ENCODE measurements at regions not wholly inside any gene's neighbourhood (a gene's known extent, or its start where the extent isn't known, plus 50 kb on each side); places are given as distances from the start of the nearest gene placed in this dataset.

DNA sequence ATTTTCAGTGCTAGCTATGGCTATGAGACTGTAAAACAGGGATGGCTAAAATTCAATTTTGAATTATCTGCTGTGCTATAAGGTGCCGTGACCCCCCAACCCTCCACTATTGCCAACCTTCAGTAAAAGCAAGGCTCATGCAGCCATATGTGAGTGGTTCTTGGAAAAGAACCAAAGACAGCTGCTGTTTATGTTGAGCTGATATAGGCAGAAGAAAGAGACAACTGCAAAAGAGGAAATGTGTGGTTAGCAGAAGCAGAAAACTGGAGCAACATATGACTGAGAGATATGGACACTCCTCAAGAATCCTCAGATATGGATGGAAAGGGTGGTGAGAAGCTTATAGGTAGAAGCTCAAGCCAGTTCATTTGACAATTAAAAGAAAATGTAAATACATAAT is 200.3 kb downstream of the TLE1 start:
- DNase-seq (ENCODE audit: low read depth), result no peak

DNA sequence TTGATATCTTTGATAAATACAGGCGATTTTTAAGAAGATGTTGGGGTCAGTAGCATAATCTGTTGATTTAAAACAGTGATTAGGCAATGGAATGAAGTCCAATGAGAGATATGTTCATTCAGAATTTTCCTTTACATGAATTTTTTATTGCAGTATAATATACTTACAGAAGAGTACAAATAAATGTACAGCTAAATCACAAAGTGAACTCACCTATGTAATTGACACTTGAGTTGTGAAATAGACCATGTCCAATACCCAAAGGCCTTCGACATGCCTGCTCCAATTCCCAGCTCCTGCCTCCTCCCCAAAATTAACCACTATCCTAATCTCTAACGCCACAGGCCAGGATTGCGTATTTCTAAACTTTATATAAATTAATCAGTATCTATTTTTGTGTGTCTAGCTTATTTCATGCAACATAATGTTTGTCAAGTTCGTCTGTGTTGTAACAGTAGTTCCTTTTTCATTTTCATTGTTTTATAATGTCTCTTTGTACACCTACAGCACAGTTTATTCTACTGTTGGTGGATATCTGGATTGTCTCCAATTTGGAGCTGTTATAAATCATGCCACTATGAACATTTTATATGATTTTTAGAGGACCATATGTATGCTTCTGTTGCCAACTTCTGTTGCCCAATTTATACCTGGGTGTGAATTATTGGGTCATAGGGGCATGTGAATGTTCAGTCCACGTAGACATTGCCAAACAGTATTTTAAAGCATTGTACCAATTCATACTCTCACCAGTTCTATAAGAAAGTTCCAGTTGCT is 208.3 kb downstream of the TLE1 start:
- no peak for DNase-seq (ENCODE audit: low read depth)

GRCh38 chr9:81479573-81479972 is 209.8 kb downstream of the TLE1 start:
- DNase-seq (ENCODE audit: low read depth), result no peak

GRCh38 chr9:81477669-81478068 is 211.7 kb downstream of the TLE1 start:
- no peak for DNase-seq (ENCODE audit: low read depth)

DNA sequence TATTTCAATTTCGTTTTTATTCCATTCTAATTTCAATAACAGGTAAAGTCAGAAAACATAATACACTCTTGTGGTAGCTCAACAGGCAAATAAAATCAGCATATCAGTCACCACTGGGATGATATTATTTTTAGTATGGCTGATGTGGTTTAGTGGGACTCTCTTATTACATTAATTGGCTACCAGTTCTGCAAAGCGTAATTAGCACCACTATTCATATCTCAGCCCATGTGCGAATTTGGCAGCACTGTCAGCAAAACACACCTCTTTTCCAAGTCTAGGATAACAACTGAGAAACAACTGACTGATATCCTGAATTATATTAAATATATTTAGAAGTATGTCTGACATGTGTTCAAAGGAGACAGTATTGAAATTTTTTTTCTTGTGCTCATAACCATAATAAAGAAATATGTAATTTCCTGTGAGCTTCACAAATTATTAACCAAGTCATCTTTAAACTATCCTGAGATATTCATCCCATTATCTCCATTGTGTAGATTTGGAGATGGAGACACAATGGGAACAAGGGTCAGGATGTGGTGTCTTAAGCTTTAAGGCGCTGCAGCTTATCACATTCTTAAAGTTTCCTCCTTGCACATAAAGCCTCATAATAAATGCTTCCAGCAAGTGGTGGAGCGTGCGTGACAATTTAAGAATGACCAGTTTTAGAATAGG is 212.4 kb downstream of the TLE1 start:
- no peak for DNase-seq (ENCODE audit: low read depth)

- DNase-seq (ENCODE audit: low read depth), result no peak
Measured at GRCh38 chr9:81474792-81475191, 214.6 kb downstream of the TLE1 start.

DNA sequence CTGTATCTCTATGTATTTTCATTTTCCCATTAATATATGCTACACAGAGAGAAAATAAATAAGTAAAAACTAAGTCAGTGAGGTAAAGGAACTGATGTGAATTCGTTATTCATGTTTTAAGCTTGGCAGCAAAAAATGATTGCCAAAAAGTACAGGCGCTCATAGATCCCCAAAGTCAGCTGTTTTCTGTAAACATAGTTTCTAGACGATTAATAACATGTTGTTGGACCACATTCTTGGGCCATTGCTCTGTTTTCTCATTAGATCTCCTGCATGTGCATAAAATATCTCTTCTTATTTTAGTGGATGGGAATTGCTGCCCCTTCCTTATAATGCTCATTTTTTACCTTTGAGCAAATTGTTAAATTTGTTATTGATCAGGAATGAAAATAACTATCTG is 215.2 kb downstream of the TLE1 start:
- DNase-seq (ENCODE audit: low read depth), result no peak

DNA sequence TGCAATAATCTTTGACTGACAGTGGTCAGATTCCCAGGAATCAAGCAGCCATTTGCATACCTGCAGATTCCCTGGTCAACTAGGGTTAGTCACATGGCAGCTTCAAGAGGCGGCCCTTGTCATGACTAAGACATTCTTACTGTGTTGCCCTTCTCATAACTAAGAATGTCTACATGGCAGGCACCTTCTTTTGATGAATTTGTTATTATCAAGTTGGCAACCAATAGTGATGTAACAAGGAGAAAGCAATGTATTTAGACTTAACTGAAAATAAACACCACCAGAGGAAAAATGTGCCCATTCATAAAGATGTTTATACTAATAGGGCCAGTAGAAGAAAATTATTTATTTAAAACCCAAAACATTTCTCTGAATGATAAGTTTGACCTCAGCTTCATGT is 215.6 kb downstream of the TLE1 start:
- no peak for DNase-seq (ENCODE audit: low read depth)

- no peak for DNase-seq (ENCODE audit: low read depth)
Measured at GRCh38 chr9:81473206-81473605, 216.1 kb downstream of the TLE1 start.

DNA sequence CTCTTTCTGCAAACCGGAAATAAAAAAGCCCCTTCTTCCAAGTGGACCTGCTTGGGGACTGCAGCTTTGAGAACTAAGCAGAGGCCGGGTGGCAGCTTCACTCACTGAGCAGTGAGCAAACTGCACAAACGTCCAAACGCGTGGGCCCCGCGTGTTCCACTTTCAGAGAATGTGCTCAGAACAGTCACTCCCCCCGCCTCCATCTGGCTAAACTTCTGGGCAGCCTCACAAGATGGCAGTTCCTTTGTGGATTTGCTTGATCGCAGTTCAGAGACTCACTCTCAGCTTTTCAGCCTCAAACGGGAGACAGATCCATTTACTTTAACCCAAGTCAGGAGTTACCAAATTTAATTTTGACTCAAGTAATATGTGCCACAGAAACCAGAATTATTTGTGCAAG is 216.6 kb downstream of the TLE1 start:
- DNase-seq (ENCODE audit: low read depth), result no peak

- no peak for DNase-seq (ENCODE audit: low read depth)
Measured at GRCh38 chr9:81470864-81471263, 218.5 kb downstream of the TLE1 start.

DNA sequence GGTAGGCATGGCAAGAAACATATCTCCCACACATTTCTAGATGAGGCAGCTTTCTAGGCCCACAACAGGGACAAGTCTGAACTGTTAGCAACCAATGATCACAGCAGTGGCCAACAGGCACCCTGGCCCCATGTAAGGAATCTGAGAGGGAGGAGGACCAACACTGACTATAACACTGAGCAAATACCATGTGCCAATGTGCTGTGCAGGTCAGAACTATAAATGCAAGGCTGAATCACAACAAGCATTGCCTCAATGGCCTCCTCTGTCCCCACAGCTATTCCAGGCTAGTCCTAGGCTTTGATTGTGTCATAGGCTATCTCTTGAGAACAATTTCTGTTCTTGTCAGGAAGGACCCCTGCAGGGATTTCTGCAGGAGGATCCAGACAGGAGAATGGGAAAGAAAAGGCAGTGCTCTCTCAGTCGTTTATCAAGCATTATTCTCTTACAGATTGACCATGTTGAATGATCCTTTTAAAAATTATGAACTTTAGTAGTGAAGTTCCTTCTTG is 221.2 kb downstream of the TLE1 start:
- no peak for DNase-seq (ENCODE audit: low read depth)

- no peak for DNase-seq (ENCODE audit: low read depth)
Measured at GRCh38 chr9:81466981-81467380, 222.4 kb downstream of the TLE1 start.

DNA sequence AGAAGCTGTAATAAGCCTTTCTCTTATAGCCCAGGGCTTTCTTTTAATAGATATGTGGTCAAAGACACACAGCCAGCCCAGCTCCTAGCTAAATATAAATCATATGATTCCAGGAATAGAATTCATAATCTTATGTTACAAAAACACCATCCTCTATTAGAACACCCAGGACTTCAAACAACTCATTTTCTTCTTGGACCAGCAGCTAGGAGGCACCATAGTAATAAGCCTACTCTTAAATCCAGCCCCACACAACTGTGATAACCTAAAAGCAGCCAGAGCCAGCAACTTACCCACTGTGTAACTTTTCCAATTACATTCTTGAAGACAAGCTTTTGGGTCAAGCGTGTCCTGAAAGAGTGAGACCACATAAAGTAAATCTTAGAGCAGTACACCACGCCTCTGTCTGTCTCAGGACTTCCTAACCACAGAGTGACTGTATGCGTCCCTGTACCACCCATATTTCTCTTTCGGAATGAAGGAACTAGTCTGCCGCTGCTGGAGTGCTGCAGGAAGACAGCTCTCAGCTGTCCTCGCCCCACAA is 223.8 kb downstream of the TLE1 start:
- DNase-seq (ENCODE audit: low read depth), result no peak

- DNase-seq (ENCODE audit: low read depth), result no peak
Measured at GRCh38 chr9:81462801-81463200, 226.5 kb downstream of the TLE1 start.

DNA sequence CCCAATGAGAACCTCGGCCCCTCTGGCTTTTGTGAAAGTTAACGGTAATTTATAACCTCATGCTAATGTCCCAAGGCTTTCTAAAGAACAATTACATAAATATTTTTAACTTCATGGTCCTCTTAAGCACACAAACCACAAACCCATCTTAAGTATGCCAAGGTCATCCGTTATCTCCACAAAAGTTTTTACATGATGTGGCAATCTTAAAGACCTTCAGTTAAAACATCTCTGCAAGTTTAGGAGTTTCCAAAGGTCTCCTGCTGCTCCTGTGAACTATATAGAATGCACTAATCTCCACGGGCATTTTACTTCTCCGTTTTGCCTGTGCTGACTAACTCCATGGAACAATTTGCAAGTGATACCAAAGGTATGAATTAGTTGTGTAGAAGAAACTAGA is 228.2 kb downstream of the TLE1 start:
- no peak for DNase-seq (ENCODE audit: low read depth)

DNA sequence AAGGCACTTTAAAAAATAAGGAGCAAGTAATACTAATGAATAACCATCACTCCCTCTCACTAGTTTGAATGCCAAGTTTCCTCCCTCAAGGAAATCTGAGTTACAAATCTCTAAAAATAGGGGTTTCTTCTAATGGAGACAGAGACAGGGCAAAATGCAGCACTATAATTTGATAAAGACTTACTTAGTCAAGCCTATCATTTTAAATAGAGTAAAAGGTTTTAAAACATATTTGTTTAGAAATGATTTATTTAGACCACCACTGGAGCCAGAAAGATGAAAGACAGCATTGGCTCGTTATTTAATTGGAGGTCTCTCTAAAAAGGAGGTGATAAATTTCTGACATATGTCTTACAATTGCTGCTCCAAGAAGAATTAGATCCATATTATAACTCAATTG is 228.7 kb downstream of the TLE1 start:
- no peak for DNase-seq (ENCODE audit: low read depth)

GRCh38 chr9:81459591-81459990 is 229.8 kb downstream of the TLE1 start:
- DNase-seq (ENCODE audit: low read depth), result no peak

DNA sequence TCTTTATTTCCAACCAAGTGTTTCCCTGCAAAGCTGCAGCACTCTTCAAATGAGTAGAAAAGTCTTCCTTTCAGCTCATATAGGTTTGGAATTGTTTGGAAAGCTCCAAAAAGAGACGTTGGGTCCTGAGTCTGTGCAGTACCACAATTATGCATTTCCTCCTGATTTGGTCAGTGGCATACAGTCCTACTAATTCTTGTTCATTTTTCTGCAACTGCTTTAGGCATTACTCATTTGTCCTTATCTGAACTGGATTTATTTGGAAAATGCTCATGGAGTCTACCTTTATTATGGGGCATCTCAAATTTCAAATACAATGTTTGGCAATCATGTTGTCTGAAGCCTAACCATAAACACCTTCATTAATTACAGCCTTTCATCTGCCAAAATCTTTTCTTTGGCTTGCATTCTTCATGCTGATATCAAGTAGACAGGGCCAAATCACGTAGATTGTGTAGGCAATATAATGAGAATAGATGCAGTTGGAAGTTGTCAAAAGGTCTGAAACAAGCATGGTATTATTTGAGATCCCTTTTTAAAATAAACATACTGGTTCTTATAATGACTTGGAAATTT is 232.8 kb downstream of the TLE1 start:
- no peak for DNase-seq (ENCODE audit: low read depth)

- DNase-seq (ENCODE audit: low read depth), result no peak
Measured at GRCh38 chr9:81455462-81456219, 233.7 kb downstream of the TLE1 start.

GRCh38 chr9:81445331-81445921 is 243.9 kb downstream of the TLE1 start:
- no peak for DNase-seq (ENCODE audit: low read depth)

DNA sequence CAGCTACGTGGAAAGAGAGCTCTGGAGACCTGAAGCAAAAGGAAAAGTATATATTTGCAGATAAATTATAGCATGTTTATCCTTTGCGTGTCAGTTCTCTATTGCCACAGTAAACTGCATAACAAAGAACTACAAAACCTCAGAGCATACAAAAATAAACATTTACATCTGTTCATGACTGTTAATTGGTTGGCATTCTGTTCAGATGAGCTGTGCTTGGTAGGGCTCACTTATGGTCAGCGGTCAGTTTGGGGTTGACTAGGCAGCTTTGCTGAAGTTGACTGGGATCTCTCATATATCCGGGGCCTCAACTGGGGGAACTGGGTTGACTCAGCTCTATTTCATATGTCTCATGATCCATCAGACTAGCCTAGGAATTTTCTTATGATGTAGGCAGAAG is 257.7 kb downstream of the TLE1 start:
- DNase-seq (ENCODE audit: low read depth), result no peak

Data from forelimb muscle (tissue), 1 donor.